ENCODE measurements at regions not wholly inside any gene's neighbourhood (a gene's known extent, or its start where the extent isn't known, plus 50 kb on each side); places are given as distances from the start of the nearest gene placed in this dataset.

DNA sequence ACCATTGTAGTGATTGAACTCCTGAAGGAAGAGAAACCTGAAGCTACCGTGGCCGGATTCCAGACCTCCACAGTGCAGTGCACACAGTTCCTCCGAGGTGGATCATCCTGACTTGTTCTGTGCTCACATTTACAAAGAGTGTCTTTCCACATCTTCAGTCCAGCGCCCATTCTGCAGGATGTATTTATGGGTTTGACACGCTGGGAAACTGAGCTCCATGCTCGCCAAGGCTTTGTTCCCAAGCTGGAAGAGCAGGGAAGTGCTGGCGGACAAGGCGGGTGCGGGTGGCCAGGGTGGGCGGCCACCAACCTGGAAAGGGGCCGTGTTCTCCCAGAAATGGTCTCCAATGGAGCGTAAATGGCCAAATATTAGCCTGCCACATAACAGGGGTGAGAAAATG lies 227.9 kb downstream of the IRF8 start:
- TF ChIP-seq POLR2A (IDR thresholded peaks at IDR 0.05), result no peak
- TF ChIP-seq, protein P1, sequence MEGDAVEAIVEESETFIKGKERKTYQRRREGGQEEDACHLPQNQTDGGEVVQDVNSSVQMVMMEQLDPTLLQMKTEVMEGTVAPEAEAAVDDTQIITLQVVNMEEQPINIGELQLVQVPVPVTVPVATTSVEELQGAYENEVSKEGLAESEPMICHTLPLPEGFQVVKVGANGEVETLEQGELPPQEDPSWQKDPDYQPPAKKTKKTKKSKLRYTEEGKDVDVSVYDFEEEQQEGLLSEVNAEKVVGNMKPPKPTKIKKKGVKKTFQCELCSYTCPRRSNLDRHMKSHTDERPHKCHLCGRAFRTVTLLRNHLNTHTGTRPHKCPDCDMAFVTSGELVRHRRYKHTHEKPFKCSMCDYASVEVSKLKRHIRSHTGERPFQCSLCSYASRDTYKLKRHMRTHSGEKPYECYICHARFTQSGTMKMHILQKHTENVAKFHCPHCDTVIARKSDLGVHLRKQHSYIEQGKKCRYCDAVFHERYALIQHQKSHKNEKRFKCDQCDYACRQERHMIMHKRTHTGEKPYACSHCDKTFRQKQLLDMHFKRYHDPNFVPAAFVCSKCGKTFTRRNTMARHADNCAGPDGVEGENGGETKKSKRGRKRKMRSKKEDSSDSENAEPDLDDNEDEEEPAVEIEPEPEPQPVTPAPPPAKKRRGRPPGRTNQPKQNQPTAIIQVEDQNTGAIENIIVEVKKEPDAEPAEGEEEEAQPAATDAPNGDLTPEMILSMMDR (IDR thresholded peaks at IDR 0.05), result no peak
